ENCODE measurements at regions not wholly inside any gene's neighbourhood (a gene's known extent, or its start where the extent isn't known, plus 50 kb on each side); places are given as distances from the start of the nearest gene placed in this dataset.

DNA sequence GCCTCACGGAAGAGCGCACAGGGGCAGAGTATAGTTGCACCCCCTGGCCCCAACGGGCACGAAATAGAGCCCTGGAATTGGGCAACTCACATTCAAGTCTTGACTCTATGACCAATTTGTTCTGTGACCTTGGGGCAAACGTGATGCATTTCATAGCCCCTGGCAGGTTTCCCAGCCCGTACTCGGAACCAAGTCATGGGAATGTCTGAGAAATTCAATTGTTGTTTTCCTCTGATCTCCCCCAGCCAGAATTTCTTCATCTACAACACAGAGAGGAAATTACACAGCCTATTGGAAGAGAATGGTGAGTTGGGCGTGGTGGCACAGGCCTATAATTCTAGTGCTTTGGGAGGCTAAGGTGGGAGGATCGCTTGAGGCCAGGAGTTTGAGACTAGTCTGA, 322.3 kb upstream of the SULF2 start:
- TF ChIP-seq, protein P1, sequence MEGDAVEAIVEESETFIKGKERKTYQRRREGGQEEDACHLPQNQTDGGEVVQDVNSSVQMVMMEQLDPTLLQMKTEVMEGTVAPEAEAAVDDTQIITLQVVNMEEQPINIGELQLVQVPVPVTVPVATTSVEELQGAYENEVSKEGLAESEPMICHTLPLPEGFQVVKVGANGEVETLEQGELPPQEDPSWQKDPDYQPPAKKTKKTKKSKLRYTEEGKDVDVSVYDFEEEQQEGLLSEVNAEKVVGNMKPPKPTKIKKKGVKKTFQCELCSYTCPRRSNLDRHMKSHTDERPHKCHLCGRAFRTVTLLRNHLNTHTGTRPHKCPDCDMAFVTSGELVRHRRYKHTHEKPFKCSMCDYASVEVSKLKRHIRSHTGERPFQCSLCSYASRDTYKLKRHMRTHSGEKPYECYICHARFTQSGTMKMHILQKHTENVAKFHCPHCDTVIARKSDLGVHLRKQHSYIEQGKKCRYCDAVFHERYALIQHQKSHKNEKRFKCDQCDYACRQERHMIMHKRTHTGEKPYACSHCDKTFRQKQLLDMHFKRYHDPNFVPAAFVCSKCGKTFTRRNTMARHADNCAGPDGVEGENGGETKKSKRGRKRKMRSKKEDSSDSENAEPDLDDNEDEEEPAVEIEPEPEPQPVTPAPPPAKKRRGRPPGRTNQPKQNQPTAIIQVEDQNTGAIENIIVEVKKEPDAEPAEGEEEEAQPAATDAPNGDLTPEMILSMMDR (IDR thresholded peaks at IDR 0.05) = no peak
- TF ChIP-seq POLR2A (IDR thresholded peaks at IDR 0.05) = no peak

All from esophagus squamous epithelium (tissue), 4 donors.